ENCODE measurements at regions not wholly inside any gene's neighbourhood (a gene's known extent, or its start where the extent isn't known, plus 50 kb on each side); places are given as distances from the start of the nearest gene placed in this dataset.

DNA sequence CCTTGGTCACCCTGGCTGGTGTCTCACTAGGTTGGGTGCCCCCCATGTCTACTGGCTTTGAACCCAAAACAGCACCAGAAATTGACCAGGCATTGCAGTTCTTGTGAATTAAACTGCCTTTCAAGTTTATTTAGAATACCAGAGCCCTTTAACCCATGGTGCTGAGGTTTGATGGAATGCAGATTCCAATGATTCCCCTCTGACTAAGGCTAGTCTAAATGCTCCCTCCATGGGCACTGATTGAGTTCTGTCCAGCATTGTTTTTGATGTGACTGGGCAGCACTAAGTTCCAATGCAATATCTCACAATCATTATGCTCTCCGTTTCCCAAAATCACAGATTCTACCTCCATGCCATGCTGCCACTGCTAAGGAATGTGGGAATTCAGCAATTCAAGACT, 1047.4 kb upstream of the LRRN3 start:
- no peaks in the 10 kb centered on the region for H3K9me3 ChIP-seq (ENCODE audit: low read depth)
- H3K4me3 ChIP-seq = no peak overlapping the region
- no peak overlapping the region for H3K4me2 ChIP-seq
- DNase-seq (ENCODE audit: low spot score) = no peak
- no peaks in the 10 kb centered on the region for H3K27me3 ChIP-seq
- H3K9me3 Mint-ChIP-seq = no peaks in the 10 kb centered on the region
- no peaks in the 10 kb centered on the region for H3K4me1 ChIP-seq
- H3K4me3 Mint-ChIP-seq = no peak overlapping the region
- H2AFZ ChIP-seq (replicated peaks) = no peak overlapping the region
- H3K4me1 Mint-ChIP-seq = no peaks in the 10 kb centered on the region
- H3K36me3 Mint-ChIP-seq = no peaks in the 10 kb centered on the region
- H3K79me2 ChIP-seq (ENCODE audit: low read depth) = no peaks in the 10 kb centered on the region
- no peaks in the 10 kb centered on the region for H3K36me3 ChIP-seq
- H3K27ac Mint-ChIP-seq = no peak overlapping the region
- H4K20me1 ChIP-seq (ENCODE audit: low read depth) = no peaks in the 10 kb centered on the region
- H3F3A ChIP-seq (ENCODE audit: low read depth) = no peaks in the 10 kb centered on the region
- H3K27ac ChIP-seq = no peak overlapping the region
- H3K9ac ChIP-seq = no peak overlapping the region
- TF ChIP-seq, protein P1, sequence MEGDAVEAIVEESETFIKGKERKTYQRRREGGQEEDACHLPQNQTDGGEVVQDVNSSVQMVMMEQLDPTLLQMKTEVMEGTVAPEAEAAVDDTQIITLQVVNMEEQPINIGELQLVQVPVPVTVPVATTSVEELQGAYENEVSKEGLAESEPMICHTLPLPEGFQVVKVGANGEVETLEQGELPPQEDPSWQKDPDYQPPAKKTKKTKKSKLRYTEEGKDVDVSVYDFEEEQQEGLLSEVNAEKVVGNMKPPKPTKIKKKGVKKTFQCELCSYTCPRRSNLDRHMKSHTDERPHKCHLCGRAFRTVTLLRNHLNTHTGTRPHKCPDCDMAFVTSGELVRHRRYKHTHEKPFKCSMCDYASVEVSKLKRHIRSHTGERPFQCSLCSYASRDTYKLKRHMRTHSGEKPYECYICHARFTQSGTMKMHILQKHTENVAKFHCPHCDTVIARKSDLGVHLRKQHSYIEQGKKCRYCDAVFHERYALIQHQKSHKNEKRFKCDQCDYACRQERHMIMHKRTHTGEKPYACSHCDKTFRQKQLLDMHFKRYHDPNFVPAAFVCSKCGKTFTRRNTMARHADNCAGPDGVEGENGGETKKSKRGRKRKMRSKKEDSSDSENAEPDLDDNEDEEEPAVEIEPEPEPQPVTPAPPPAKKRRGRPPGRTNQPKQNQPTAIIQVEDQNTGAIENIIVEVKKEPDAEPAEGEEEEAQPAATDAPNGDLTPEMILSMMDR (IDR thresholded peaks at IDR 0.05) = no peak
- TF ChIP-seq EZH2 (IDR thresholded peaks at IDR 0.05) = no peak
- no peak for TF ChIP-seq EZH2phosphoT487 (IDR thresholded peaks at IDR 0.05)
- H3K27me3 Mint-ChIP-seq (ENCODE audit: insufficient read depth, low read depth) = no peaks in the 10 kb centered on the region

DNA sequence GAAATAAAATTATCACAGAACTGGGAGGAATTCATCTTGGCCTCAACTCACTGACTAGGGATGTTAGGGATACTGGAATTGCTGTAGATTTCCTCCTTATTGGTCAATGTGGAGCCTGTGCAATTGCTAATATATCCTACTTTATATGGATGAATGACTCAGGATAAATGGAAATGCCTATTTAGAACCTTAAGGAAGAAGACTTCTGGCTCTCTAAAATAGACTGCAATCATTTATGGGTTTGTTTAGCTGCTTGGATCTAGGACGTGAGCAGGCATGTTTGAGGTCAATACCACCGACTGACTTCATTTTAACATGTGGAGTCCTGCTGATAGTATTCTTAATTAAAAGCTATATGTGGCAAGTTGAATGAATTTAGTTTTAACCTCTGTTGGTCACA, 1040.1 kb upstream of the LRRN3 start:
- H3K27me3 Mint-ChIP-seq (ENCODE audit: insufficient read depth, low read depth) = no peaks in the 10 kb centered on the region
- no peak overlapping the region for H3K4me2 ChIP-seq
- H3K27me3 ChIP-seq = no peaks in the 10 kb centered on the region
- no peak overlapping the region for H3K27ac Mint-ChIP-seq
- no peaks in the 10 kb centered on the region for H3K36me3 Mint-ChIP-seq
- no peaks in the 10 kb centered on the region for H3F3A ChIP-seq (ENCODE audit: low read depth)
- H3K4me1 Mint-ChIP-seq = peaks cover 8% of the 10 kb centered on the region
- H2AFZ ChIP-seq (replicated peaks) = no peak overlapping the region
- H3K4me3 ChIP-seq = no peak overlapping the region
- H3K27ac ChIP-seq = no peak overlapping the region
- DNase-seq (ENCODE audit: low spot score) = no peak
- H3K4me1 ChIP-seq = no peaks in the 10 kb centered on the region
- no peaks in the 10 kb centered on the region for H3K9me3 Mint-ChIP-seq
- no peak overlapping the region for H3K4me3 Mint-ChIP-seq
- no peaks in the 10 kb centered on the region for H4K20me1 ChIP-seq (ENCODE audit: low read depth)
- no peak for TF ChIP-seq EZH2 (IDR thresholded peaks at IDR 0.05)
- TF ChIP-seq, protein P1 (IDR thresholded peaks at IDR 0.05) = no peak
- no peak for TF ChIP-seq EZH2phosphoT487 (IDR thresholded peaks at IDR 0.05)
- H3K79me2 ChIP-seq (ENCODE audit: low read depth) = no peaks in the 10 kb centered on the region
- H3K36me3 ChIP-seq = no peaks in the 10 kb centered on the region
- H3K9ac ChIP-seq = no peak overlapping the region
- H3K9me3 ChIP-seq (ENCODE audit: low read depth) = no peaks in the 10 kb centered on the region

DNA sequence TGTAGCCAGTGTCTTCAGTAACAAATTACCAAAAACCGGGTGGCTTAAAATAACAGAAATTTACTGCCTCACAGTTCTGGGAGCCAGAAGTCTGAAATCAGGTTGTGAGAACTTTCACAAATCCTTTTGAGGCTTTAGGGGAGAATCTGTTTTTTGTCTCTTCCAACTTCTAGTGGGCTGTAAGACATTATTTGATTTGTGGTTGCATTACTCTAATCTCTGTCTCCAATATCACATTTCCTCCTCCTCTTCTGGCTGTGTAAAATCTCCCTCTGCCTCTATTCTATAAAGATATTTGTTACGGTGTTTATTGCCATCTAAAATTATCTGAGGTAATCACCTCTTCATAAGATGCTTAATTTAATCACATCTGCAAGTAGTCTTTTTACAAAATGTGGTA, 1039.6 kb upstream of the LRRN3 start:
- no peaks in the 10 kb centered on the region for H3K9me3 ChIP-seq (ENCODE audit: low read depth)
- H3K4me1 ChIP-seq = no peaks in the 10 kb centered on the region
- Mint-ChIP-seq H3K9me3 (no peaks in the 10 kb centered on the region), H3K36me3 (no peaks in the 10 kb centered on the region), H3K27ac (no peak overlapping the region), H3K4me3 (no peak overlapping the region), H3K4me1 (peaks cover 8% of the 10 kb centered on the region), H3K27me3 (ENCODE audit: insufficient read depth, low read depth) (no peaks in the 10 kb centered on the region)
- no peak overlapping the region for H3K4me2 ChIP-seq
- H3K27me3 ChIP-seq = no peaks in the 10 kb centered on the region
- H3K79me2 ChIP-seq (ENCODE audit: low read depth) = no peaks in the 10 kb centered on the region
- no peak for TF ChIP-seq EZH2phosphoT487 (IDR thresholded peaks at IDR 0.05)
- TF ChIP-seq, protein P1 (IDR thresholded peaks at IDR 0.05) = no peak
- TF ChIP-seq EZH2 (IDR thresholded peaks at IDR 0.05) = no peak
- H3K4me3 ChIP-seq = no peak overlapping the region
- no peak overlapping the region for H3K27ac ChIP-seq
- H3K9ac ChIP-seq = no peak overlapping the region
- no peaks in the 10 kb centered on the region for H3K36me3 ChIP-seq
- H2AFZ ChIP-seq (replicated peaks) = no peak overlapping the region
- H4K20me1 ChIP-seq (ENCODE audit: low read depth) = no peaks in the 10 kb centered on the region
- no peak for DNase-seq (ENCODE audit: low spot score)
- H3F3A ChIP-seq (ENCODE audit: low read depth) = no peaks in the 10 kb centered on the region

DNA sequence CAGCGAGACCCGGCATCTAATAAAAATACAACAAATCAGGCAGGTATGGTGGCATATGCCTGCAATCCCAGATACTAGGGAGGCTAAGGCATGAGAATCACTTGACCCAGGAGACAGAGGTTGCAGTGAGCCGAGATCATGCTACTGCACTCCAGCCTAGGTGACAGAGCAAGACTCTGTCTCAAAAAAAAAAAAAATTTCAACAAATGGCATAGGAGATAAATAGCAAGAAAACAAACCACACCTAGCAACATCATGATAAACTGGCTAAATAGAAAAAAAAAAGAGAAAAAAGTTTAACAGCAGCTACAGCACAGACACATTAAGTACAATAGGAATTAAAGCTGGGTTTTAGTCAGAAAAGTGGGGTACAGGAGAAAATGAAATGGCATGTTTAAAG, 1034.6 kb upstream of the LRRN3 start:
- Histone ChIP-seq H4K20me1 (ENCODE audit: low read depth) (no peaks in the 10 kb centered on the region), H3K36me3 (no peaks in the 10 kb centered on the region), H3K4me2 (no peak overlapping the region), H3K4me1 (no peaks in the 10 kb centered on the region), H3K9me3 (ENCODE audit: low read depth) (no peaks in the 10 kb centered on the region), H3K27ac (no peak overlapping the region), H3K27me3 (no peaks in the 10 kb centered on the region), H3K9ac (no peak overlapping the region), H2AFZ (replicated peaks) (no peak overlapping the region), H3F3A (ENCODE audit: low read depth) (no peaks in the 10 kb centered on the region), H3K4me3 (no peak overlapping the region), H3K79me2 (ENCODE audit: low read depth) (no peaks in the 10 kb centered on the region)
- Mint-ChIP-seq H3K4me1 (peaks cover 2% of the 10 kb centered on the region), H3K27me3 (ENCODE audit: insufficient read depth, low read depth) (no peaks in the 10 kb centered on the region), H3K9me3 (no peaks in the 10 kb centered on the region), H3K4me3 (no peak overlapping the region), H3K27ac (no peak overlapping the region), H3K36me3 (no peaks in the 10 kb centered on the region)
- no peak for DNase-seq (ENCODE audit: low spot score)
- TF ChIP-seq EZH2 (IDR thresholded peaks at IDR 0.05) (no peak), EZH2phosphoT487 (IDR thresholded peaks at IDR 0.05) (no peak)
- TF ChIP-seq, protein P1 (IDR thresholded peaks at IDR 0.05) = no peak

All from neural progenitor cell (in vitro differentiated cells).